ENCODE measurements at regions not wholly inside any gene's neighbourhood (a gene's known extent, or its start where the extent isn't known, plus 50 kb on each side); places are given as distances from the start of the nearest gene placed in this dataset.

GRCh38 chr4:126582737-126583136, 1050.0 kb upstream of the INTU start:
- H3K4me1 ChIP-seq: no peaks in the 10 kb centered on the region
- no peak overlapping the region for H3K27ac ChIP-seq
- no peaks in the 10 kb centered on the region for H3K36me3 ChIP-seq
- H3K9ac ChIP-seq: no peak overlapping the region
- no peak overlapping the region for H3K4me2 ChIP-seq
- no peak for TF ChIP-seq Cebpa-rat (IDR thresholded peaks at IDR 0.05)
- no peaks in the 10 kb centered on the region for H3K27me3 ChIP-seq
- no peak overlapping the region for H3K4me3 ChIP-seq
- no peaks in the 10 kb centered on the region for H3K9me3 ChIP-seq
- H4K20me1 ChIP-seq: no peaks in the 10 kb centered on the region

GRCh38 chr4:126583509-126583908, 1049.2 kb upstream of the INTU start:
- Histone ChIP-seq H3K27ac (no peak overlapping the region), H3K36me3 (no peaks in the 10 kb centered on the region), H3K9me3 (no peaks in the 10 kb centered on the region), H3K4me2 (no peak overlapping the region), H3K4me1 (no peaks in the 10 kb centered on the region), H3K4me3 (no peak overlapping the region), H4K20me1 (no peaks in the 10 kb centered on the region), H3K27me3 (no peaks in the 10 kb centered on the region), H3K9ac (no peak overlapping the region)
- TF ChIP-seq Cebpa-rat (IDR thresholded peaks at IDR 0.05): no peak

GRCh38 chr4:126591583-126591982, 1041.2 kb upstream of the INTU start:
- H3K36me3 ChIP-seq: no peaks in the 10 kb centered on the region
- H3K4me2 ChIP-seq: no peak overlapping the region
- H3K27ac ChIP-seq: no peak overlapping the region
- no peaks in the 10 kb centered on the region for H3K4me1 ChIP-seq
- no peak overlapping the region for H3K9ac ChIP-seq
- no peak overlapping the region for H3K4me3 ChIP-seq
- no peaks in the 10 kb centered on the region for H4K20me1 ChIP-seq
- TF ChIP-seq Cebpa-rat (IDR thresholded peaks at IDR 0.05): no peak
- H3K27me3 ChIP-seq: no peaks in the 10 kb centered on the region
- H3K9me3 ChIP-seq: no peaks in the 10 kb centered on the region

GRCh38 chr4:126592088-126592487, 1040.7 kb upstream of the INTU start:
- H4K20me1 ChIP-seq: no peaks in the 10 kb centered on the region
- no peaks in the 10 kb centered on the region for H3K4me1 ChIP-seq
- no peak overlapping the region for H3K27ac ChIP-seq
- no peak for TF ChIP-seq Cebpa-rat (IDR thresholded peaks at IDR 0.05)
- H3K9ac ChIP-seq: no peak overlapping the region
- H3K4me2 ChIP-seq: no peak overlapping the region
- no peaks in the 10 kb centered on the region for H3K36me3 ChIP-seq
- H3K4me3 ChIP-seq: no peak overlapping the region
- H3K27me3 ChIP-seq: no peaks in the 10 kb centered on the region
- no peaks in the 10 kb centered on the region for H3K9me3 ChIP-seq

GRCh38 chr4:126593626-126594025, 1039.1 kb upstream of the INTU start:
- Histone ChIP-seq H3K27me3 (no peaks in the 10 kb centered on the region), H3K4me2 (no peak overlapping the region), H3K4me3 (no peak overlapping the region), H3K4me1 (no peaks in the 10 kb centered on the region), H3K27ac (no peak overlapping the region), H3K9me3 (no peaks in the 10 kb centered on the region), H4K20me1 (no peaks in the 10 kb centered on the region), H3K36me3 (no peaks in the 10 kb centered on the region), H3K9ac (no peak overlapping the region)
- no peak for TF ChIP-seq Cebpa-rat (IDR thresholded peaks at IDR 0.05)

GRCh38 chr4:126595643-126596042, 1037.1 kb upstream of the INTU start:
- no peak overlapping the region for H3K4me3 ChIP-seq
- H3K36me3 ChIP-seq: no peaks in the 10 kb centered on the region
- no peak overlapping the region for H3K9ac ChIP-seq
- H3K4me2 ChIP-seq: no peak overlapping the region
- H4K20me1 ChIP-seq: no peaks in the 10 kb centered on the region
- H3K27me3 ChIP-seq: no peaks in the 10 kb centered on the region
- no peaks in the 10 kb centered on the region for H3K9me3 ChIP-seq
- no peak overlapping the region for H3K27ac ChIP-seq
- TF ChIP-seq Cebpa-rat (IDR thresholded peaks at IDR 0.05): no peak
- H3K4me1 ChIP-seq: no peaks in the 10 kb centered on the region

GRCh38 chr4:126599746-126600145, 1033.0 kb upstream of the INTU start:
- TF ChIP-seq Cebpa-rat (IDR thresholded peaks at IDR 0.05): no peak
- Histone ChIP-seq H3K27ac (no peak overlapping the region), H3K27me3 (no peaks in the 10 kb centered on the region), H3K9me3 (no peaks in the 10 kb centered on the region), H3K4me3 (no peak overlapping the region), H3K9ac (no peak overlapping the region), H3K4me1 (no peaks in the 10 kb centered on the region), H4K20me1 (no peaks in the 10 kb centered on the region), H3K36me3 (no peaks in the 10 kb centered on the region), H3K4me2 (no peak overlapping the region)

- Histone ChIP-seq H4K20me1 (no peaks in the 10 kb centered on the region), H3K36me3 (no peaks in the 10 kb centered on the region), H3K9ac (no peak overlapping the region), H3K4me2 (no peak overlapping the region), H3K4me3 (no peak overlapping the region), H3K27ac (no peak overlapping the region), H3K9me3 (no peaks in the 10 kb centered on the region), H3K27me3 (no peaks in the 10 kb centered on the region), H3K4me1 (no peaks in the 10 kb centered on the region)
- no peak for TF ChIP-seq Cebpa-rat (IDR thresholded peaks at IDR 0.05)
These were observed 1029.5 kb upstream of the INTU start for GRCh38 chr4:126603210-126603609.

- no peak for TF ChIP-seq Cebpa-rat (IDR thresholded peaks at IDR 0.05)
- Histone ChIP-seq H3K27me3 (no peaks in the 10 kb centered on the region), H3K27ac (no peak overlapping the region), H3K4me3 (no peak overlapping the region), H3K4me2 (no peak overlapping the region), H3K9ac (no peak overlapping the region), H3K36me3 (no peaks in the 10 kb centered on the region), H3K4me1 (no peaks in the 10 kb centered on the region), H3K9me3 (no peaks in the 10 kb centered on the region), H4K20me1 (no peaks in the 10 kb centered on the region)
These were observed 1028.9 kb upstream of the INTU start for GRCh38 chr4:126603825-126604224.

- Histone ChIP-seq H3K4me1 (no peaks in the 10 kb centered on the region), H3K9me3 (no peaks in the 10 kb centered on the region), H3K27me3 (no peaks in the 10 kb centered on the region), H3K9ac (no peak overlapping the region), H4K20me1 (no peaks in the 10 kb centered on the region), H3K4me3 (no peak overlapping the region), H3K36me3 (no peaks in the 10 kb centered on the region), H3K4me2 (no peak overlapping the region), H3K27ac (no peak overlapping the region)
- no peak for TF ChIP-seq Cebpa-rat (IDR thresholded peaks at IDR 0.05)
These were observed 1028.4 kb upstream of the INTU start for GRCh38 chr4:126604268-126604867.

- H3K27ac ChIP-seq: no peak overlapping the region
- no peak for TF ChIP-seq Cebpa-rat (IDR thresholded peaks at IDR 0.05)
These were observed 1021.8 kb upstream of the INTU start for GRCh38 chr4:126610933-126611332.

More at GRCh38 chr4:126610933-126611332, 1021.8 kb upstream of the INTU start:
- no peaks in the 10 kb centered on the region for H3K9me3 ChIP-seq
- no peaks in the 10 kb centered on the region for H4K20me1 ChIP-seq
- no peak overlapping the region for H3K4me3 ChIP-seq
- no peaks in the 10 kb centered on the region for H3K27me3 ChIP-seq
- H3K4me2 ChIP-seq: no peak overlapping the region
- no peak overlapping the region for H3K9ac ChIP-seq
- no peaks in the 10 kb centered on the region for H3K36me3 ChIP-seq
- no peaks in the 10 kb centered on the region for H3K4me1 ChIP-seq

Data from BLaER1 (cell line).